GM12875 (cell line): ENCODE measurements at regions not wholly inside any gene's neighbourhood (a gene's known extent, or its start where the extent isn't known, plus 50 kb on each side); places are given as distances from the start of the nearest gene placed in this dataset.

Source experiments
- H3K4me3 ChIP-seq: one replicate; pipeline ENCODE4 v1.5.1; 2011; ENCODE audit warnings: low read depth, low read length, control low read depth
- TF ChIP-seq, protein P1 (sequence below): IDR thresholded peaks from 2 replicates; pipeline ENCODE4 v1.5.1; 2011; ENCODE audit warnings: low read depth, mild to moderate bottlenecking, control low read depth, inconsistent platforms, low read length, moderate library complexity, borderline replicate concordance; ENCODE audit not compliant: insufficient read depth

DNA sequence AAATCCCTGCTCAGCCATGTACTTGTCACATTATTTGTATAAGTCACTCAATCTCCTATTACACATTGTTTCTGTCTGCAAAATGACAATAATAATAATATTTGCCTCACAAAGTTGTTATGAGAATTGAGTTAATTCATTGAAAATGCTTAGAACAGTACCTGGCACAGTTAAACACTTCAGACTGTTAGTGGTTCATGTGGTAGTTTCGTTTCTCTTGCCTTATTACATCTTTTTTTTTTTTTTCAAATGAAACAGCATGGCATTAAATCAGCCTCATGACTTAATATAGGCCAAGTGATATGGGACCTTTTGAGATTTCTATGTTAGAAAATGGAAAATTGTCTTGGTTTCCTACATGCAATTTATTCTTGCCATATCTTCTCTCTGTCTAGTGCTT, 71.0 kb upstream of the CRY1 start:
- H3K4me3 ChIP-seq = no peak overlapping the region
- TF ChIP-seq, protein P1, sequence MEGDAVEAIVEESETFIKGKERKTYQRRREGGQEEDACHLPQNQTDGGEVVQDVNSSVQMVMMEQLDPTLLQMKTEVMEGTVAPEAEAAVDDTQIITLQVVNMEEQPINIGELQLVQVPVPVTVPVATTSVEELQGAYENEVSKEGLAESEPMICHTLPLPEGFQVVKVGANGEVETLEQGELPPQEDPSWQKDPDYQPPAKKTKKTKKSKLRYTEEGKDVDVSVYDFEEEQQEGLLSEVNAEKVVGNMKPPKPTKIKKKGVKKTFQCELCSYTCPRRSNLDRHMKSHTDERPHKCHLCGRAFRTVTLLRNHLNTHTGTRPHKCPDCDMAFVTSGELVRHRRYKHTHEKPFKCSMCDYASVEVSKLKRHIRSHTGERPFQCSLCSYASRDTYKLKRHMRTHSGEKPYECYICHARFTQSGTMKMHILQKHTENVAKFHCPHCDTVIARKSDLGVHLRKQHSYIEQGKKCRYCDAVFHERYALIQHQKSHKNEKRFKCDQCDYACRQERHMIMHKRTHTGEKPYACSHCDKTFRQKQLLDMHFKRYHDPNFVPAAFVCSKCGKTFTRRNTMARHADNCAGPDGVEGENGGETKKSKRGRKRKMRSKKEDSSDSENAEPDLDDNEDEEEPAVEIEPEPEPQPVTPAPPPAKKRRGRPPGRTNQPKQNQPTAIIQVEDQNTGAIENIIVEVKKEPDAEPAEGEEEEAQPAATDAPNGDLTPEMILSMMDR = no peak

DNA sequence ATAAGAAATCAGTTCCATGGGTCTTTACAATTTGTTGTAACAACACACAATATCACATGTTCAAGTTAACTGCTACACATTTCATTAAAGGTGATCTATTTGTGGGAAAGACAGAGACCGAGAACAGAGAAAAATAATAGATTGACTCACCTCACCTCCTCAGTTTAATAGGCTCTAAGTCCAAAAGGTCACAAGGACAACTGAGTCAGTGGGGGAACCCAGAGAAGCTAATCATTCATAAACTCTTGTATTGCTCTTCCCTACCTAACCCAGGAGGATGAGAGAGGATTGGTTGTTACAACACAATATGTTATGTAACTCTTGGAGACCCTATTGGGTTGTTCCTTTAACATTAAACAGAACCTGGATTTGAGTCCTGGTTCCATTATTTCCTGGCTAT, 72.2 kb upstream of the CRY1 start:
- no peak overlapping the region for H3K4me3 ChIP-seq
- TF ChIP-seq, protein P1 = no peak

DNA sequence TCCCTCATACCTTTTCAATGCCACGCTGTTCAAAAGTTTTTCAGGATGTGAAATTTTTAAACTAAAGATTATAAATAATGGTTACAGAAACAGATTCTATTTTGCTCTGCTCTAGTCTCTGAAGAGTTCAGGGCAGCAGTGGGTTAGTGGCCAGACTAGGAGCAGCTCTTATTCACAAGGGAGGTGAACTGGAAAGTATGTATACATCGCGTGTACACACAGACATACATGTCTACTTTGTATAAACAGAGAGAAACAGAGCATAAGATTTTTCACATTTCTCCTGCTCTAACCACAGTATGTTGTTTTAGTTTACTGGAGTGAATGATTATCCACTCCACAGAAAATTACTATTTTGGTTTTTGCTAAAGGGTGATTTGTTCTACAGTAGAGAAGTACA, 74.4 kb upstream of the CRY1 start:
- H3K4me3 ChIP-seq = no peak overlapping the region
- TF ChIP-seq, protein P1 = no peak

DNA sequence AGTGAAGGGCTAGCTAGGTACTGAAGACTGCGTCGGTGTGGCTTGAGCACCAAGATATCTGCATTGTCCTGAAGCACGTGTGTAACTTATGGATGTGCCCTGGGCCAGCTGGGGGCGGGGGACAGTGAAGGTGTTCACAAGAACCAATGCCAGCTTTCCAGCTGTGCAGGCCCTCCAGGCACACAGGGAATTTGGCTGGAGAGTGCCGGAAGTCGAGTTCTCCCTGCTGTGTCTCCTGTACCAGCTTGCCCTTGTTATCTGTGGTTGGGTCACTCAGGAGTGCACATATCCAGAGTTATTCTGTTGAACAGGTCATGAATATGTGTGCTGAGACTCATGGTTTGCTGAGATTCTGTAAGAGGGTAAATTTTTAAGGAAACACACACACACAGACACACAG, 75.9 kb upstream of the CRY1 start:
- H3K4me3 ChIP-seq = no peak overlapping the region
- TF ChIP-seq, protein P1 = no peak

DNA sequence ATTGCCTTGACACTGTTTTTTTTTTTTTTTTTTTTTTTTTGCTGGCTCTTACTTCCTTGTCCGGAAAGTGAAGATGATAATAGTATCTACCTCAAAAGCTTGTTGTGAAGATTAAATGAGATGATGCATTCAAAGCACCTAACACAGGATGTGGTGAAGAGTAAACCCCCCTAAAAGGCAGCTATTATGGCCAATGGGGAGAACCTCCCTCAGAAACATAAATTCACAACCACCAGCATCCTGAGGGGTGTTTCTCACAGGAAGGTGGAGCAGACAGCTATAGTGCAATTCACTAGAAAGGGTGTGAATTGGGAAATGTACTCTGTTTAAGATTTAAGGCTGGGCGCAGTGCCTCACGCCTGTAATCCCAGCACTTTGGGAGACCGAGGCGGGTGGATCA, 85.4 kb upstream of the CRY1 start:
- no peak overlapping the region for H3K4me3 ChIP-seq
- TF ChIP-seq, protein P1 = no peak

DNA sequence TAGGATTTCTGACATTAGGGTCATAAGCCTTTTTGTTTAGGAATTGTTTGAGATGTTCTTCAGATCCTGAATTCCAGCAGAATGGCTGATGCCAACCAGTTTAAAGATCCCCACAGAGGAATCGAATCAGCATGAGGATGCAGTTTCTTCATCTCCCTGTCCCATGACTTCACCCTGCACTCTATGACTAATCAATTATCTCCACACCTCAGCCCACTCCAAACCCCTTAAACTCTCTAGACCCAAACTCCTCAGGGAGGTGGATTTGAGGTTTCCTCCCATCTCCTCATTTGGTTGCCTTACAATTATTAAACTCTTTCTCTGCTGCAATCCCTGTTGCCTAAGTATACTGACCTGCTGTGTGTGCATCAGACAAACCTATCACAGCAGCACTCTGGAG, 86.5 kb upstream of the CRY1 start:
- H3K4me3 ChIP-seq = no peak overlapping the region
- TF ChIP-seq, protein P1 = no peak

DNA sequence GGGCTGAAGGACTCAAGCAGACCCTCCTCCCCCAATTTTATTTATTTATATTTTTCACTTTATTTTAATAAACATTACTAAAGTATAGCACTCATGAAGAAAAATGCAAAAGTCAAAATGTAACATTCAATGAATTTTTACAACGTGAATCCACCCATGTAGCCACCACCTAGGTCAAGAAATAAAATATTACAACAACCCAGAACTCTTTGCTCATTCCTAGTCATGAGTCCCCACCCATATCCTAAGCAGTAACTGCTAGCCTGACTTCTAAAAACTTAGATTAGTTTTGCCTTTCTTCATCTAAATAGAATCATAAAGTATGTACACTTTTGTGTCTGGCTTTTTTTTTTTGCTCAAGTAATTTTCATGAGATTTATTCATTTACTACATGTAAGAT, 86.9 kb upstream of the CRY1 start:
- H3K4me3 ChIP-seq = no peak overlapping the region
- TF ChIP-seq, protein P1 = no peak
